ENCODE measurements at regions not wholly inside any gene's neighbourhood (a gene's known extent, or its start where the extent isn't known, plus 50 kb on each side); places are given as distances from the start of the nearest gene placed in this dataset.

DNA sequence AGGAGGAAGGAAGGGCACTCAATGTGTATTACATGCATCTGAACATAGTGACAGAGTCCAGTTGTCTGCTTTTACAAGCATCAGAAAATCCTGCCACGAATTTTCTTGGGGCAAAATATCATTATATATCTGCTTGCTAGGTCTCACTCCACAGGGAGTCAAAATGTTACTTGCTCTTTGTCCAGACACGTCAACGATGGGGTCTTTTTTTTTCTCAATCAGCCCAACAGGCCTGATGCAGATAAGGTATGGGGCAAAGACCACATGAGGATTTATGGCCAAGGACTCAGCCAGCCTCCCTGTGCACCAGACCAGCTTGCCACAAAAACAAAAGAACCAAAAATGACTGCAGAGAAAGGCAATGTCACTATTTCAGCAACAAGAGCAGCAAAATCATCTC is 323.4 kb upstream of the PKDCC start:
- no peak for DNase-seq (ENCODE audit: low read depth)
- H3K4me3 ChIP-seq (ENCODE audit: low read depth, low read length): no peak overlapping the region
- TF ChIP-seq, protein P1, sequence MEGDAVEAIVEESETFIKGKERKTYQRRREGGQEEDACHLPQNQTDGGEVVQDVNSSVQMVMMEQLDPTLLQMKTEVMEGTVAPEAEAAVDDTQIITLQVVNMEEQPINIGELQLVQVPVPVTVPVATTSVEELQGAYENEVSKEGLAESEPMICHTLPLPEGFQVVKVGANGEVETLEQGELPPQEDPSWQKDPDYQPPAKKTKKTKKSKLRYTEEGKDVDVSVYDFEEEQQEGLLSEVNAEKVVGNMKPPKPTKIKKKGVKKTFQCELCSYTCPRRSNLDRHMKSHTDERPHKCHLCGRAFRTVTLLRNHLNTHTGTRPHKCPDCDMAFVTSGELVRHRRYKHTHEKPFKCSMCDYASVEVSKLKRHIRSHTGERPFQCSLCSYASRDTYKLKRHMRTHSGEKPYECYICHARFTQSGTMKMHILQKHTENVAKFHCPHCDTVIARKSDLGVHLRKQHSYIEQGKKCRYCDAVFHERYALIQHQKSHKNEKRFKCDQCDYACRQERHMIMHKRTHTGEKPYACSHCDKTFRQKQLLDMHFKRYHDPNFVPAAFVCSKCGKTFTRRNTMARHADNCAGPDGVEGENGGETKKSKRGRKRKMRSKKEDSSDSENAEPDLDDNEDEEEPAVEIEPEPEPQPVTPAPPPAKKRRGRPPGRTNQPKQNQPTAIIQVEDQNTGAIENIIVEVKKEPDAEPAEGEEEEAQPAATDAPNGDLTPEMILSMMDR (conservative IDR thresholded peaks at IDR 0.05; ENCODE audit: low read depth, low read length): no peak

DNA sequence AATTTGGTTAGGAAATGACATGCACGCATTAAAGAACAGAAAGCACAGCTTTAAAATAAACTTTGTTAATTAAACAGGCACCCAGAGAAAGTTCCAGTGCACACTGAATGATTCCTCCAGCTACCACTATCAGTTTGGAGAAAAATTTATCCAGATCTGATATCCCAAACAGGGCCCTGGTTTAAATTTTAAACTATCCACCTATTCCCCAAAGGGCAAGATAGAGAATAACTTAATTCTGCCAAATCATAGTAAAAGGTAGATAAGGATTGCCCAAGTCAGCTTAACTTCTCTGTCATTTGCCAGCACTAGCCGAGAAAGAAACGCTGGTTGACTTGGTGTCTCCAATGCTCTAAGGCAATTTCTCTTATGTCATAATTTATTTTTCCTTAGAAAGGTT is 321.9 kb upstream of the PKDCC start:
- TF ChIP-seq, protein P1 (conservative IDR thresholded peaks at IDR 0.05; ENCODE audit: low read depth, low read length): no peak
- DNase-seq (ENCODE audit: low read depth): no peak
- no peak overlapping the region for H3K4me3 ChIP-seq (ENCODE audit: low read depth, low read length)

DNA sequence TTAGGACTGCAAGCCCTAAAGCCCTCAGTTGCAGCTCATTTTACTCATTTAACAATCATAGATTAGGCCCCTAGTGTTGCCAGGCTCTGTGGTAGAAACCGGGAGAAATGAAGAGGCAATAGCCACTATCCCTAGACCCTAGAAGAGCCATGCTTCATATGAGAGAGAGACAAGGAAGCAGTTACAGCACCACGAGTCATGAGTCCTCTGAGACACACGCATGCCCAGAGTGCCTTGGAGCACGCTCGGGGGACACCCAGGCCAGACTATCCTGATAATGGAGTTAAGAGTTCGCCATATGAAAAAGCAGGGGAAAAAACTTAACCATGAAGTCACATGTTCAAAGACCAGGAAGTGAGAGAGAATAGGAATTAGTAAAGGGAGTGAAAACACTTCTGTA is 321.5 kb upstream of the PKDCC start:
- DNase-seq (ENCODE audit: low read depth): no peak
- TF ChIP-seq, protein P1 (conservative IDR thresholded peaks at IDR 0.05; ENCODE audit: low read depth, low read length): no peak
- no peak overlapping the region for H3K4me3 ChIP-seq (ENCODE audit: low read depth, low read length)

DNA sequence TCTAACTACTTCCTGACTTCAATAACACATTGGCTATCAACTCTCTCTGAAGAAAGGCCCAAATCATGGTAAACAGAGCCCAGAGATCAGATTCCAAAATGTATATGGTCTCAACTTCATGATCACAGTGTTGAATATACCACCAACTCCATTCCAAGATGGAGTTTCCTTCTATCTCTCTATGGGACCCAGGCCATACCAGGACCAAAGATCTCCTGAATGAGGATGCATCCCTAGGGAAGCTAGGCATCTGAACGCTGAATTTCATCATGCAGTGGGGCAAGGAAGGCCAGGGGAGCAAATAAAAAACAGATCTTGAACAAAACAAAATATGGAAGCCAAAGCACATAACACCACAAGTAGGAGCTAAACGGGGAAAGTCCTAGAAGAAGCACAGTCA is 320.7 kb upstream of the PKDCC start:
- no peak overlapping the region for H3K4me3 ChIP-seq (ENCODE audit: low read depth, low read length)
- no peak for DNase-seq (ENCODE audit: low read depth)
- TF ChIP-seq, protein P1 (conservative IDR thresholded peaks at IDR 0.05; ENCODE audit: low read depth, low read length): no peak

DNA sequence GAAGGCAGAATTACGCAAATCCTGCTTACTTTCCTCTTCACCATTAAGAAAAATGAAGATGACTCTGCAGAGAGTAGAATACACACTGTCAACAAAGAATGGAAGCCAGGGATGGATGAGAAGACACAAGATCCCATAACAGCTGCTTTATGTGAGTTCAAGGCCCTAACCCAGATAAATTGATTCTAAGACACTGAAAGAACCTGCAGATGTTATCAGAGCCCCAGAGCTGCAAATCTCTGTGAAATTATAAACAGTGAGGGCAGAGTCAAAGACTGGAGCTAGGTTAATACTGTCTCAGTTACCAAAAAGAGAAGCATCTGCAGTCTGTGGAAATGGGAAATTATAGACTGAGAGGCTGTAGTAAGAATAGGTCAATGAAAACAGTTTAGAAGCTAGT is 320.1 kb upstream of the PKDCC start:
- TF ChIP-seq, protein P1 (conservative IDR thresholded peaks at IDR 0.05; ENCODE audit: low read depth, low read length): no peak
- no peak overlapping the region for H3K4me3 ChIP-seq (ENCODE audit: low read depth, low read length)
- no peak for DNase-seq (ENCODE audit: low read depth)

DNA sequence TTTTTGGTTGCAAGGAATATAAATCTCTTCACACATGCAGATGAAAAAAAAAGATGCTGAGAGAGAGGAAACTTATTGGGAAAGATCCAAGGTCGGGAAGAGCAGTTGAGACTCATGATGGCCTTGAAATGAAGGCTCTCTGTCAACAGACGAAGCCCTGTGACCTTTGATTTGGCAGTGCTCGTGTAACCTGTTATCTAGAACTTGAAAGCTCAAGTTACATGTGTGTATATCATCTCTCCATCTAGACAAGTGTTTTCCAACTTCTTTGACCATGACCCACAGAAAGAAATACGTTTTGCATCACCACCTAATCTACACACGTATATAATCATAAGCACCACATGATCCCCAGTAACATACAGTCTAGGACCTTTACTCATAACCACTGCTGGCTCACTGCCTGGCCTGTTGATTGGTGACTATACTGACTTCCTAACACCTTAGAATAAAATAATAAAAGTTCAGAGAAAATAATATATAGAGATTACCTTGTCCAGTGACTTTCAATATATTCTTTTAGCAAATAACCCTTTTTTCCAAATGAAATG is 319.0 kb upstream of the PKDCC start:
- no peak overlapping the region for H3K4me3 ChIP-seq (ENCODE audit: low read depth, low read length)
- TF ChIP-seq, protein P1 (conservative IDR thresholded peaks at IDR 0.05; ENCODE audit: low read depth, low read length): no peak
- DNase-seq (ENCODE audit: low read depth): peak; percentile 26

DNA sequence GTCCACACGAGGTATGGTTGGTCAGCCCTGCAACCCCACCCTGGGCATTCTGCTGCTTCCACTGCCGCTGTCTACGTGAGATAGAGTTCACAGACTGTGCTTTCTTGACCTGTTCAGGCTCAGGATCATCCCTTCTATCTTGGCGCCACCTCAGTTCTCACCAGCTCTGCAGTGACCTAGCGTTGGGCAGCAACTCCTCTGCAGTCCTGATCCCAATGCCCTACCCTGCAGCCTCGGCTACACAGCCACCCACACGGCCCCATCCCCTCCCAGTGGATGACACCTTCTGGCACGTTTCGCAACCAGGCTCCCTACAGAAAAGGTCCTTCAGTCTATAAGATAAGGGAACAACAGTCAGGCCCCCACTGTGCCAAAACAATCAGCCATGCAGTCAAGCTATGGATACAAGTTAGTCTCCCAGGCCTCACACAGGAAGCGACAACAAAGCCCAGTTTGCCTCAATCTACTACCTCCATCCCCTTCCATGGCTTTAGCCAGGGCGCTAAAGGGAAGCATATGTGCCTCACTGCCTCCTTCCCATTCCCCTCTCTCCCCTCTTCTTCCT is 317.9 kb upstream of the PKDCC start:
- DNase-seq (ENCODE audit: low read depth): no peak
- no peak overlapping the region for H3K4me3 ChIP-seq (ENCODE audit: low read depth, low read length)
- TF ChIP-seq, protein P1 (conservative IDR thresholded peaks at IDR 0.05; ENCODE audit: low read depth, low read length): no peak
